ENCODE measurements at regions not wholly inside any gene's neighbourhood (a gene's known extent, or its start where the extent isn't known, plus 50 kb on each side); places are given as distances from the start of the nearest gene placed in this dataset.

DNA sequence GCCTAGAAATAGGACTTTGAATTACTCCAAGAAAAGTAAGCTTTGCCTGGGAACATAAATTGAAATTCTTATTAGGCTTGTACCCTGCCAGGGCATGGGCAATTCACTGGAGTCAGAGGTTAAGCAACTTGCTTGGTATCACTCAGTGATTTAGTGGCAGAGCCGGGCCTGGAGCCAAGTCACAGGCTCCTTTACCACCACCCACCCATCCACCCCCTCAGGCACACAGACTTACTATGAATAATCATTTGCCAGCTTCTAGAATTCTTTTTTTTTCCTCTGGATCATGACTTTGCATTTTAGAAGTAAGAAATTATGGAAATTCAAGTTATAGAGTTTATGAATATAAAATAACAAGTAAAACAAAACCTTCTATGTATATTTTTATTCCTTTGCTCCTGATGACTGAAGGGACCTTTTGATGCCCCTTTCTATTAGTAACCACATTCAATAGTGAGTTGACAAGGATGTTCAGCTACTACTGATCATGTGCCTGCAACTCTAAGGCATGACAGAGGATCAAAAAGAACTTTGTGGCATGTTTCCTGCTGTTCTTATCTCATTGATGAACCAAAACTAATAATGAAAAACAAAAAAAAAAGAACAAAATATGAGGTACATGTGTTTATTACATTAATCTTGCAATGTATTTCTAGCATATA, 614.7 kb downstream of the TLR4 start:
- peak; percentile 12 for DNase-seq

DNA sequence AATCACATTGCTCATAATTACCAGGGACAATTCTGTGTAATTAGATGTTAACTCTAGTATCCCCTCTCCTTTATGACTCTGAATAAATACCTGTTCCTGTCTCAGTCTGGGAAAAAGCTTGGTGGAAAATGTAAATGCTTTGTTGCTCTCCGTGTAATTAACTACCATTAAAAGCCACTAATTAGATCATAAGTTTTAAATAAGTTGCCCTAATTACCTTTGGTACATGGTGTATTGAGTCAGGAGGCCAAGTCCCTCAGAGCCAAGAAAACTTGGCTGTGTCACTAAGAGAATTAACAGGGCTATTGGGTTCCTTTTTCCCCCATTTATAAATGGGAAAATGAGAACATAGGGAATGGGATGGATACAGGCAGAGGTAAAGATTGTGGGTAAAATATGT, 617.6 kb downstream of the TLR4 start:
- DNase-seq: no peak

DNA sequence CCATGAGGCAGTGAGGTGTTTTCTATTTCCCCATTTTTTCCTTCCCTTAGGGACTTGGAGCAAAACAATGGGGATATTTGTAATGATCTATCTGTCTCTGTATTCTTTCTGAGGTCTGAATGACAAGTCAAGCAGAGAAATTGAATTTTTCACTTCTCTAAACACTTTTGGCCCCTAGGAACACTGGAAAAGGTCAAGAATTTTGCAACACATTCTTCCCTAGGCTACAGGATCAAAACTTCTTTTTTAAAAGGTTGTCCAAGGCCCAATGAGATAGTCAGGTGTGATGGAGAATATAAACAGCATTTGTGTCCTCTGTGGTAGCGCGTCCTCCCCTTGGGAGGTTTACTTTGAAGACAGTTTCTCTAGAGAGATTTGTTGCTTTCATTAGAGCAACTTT, 620.5 kb downstream of the TLR4 start:
- no peak for DNase-seq

DNA sequence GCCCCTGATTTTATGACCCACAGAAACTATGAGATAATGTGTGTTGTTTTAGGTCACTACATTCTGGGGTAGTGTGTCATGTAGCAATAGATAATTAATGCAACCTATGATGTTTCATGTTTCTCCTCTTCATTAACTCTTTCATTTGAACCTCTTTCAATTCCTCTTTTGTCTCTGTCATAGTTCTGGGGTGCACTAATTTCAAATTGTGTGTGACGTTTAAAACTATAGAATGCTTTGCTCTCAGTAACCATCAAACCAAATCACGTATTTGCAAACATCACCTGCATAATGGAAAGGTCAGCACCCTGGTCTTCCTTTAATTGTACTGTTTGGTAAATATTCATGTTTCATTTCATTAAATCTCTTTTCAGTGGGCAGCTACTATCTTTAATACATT, 621.6 kb downstream of the TLR4 start:
- no peak for DNase-seq

DNA sequence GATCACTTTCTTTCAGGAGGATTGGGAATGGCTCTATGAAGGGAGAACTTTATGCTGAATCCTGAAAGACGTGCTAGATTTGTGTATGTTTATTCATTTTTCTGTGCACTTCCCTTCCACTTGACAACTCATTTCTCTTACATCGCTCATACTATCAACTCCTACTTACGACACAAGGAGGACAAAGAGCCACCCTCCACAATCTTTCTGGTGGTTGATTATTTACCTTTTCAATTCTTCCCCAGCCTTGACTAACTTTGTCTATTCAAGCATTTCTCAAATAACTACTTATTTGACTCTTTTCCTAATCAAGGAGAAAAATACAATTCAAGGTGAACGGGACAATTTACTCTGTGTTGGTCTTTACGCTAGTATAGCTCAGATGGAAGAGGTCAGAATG, 622.1 kb downstream of the TLR4 start:
- DNase-seq: no peak

DNA sequence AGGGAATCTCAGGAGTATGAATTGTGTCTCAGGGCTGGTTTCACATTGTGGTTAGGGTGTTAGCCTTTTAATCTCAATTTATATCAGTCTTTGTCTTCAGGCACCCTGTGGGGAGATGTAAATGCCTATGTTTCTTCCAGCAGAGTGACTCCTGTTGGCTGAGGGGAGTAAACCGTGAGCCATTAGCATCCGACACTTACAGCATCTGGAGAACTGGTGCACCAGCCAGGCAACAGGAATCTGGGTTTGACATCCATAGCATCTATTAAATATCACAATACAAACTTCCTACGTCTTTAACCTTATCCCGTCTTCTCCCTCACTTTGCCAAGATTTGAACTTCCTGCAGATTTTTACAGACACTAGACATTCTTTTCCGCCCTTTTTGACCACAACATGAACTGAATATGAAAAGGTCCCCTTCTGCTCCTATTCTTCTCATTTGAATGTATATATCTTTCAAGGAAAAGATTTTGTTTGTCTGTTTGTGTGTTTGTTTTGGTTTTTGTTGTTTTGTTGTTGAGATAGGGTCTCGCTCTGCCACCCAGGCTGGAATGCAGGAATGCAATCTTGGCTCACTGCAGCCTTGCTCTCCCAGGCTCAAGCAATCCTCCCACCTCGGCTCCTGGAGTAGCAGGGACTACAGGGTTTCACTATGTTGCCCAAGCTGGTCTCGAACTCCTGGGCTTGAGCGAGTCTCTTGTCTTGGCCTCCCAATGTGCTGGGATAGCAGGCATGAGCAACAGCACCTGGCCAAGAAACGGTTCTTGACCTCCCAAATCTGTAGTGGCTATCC, 626.2 kb downstream of the TLR4 start:
- DNase-seq: no peak

DNA sequence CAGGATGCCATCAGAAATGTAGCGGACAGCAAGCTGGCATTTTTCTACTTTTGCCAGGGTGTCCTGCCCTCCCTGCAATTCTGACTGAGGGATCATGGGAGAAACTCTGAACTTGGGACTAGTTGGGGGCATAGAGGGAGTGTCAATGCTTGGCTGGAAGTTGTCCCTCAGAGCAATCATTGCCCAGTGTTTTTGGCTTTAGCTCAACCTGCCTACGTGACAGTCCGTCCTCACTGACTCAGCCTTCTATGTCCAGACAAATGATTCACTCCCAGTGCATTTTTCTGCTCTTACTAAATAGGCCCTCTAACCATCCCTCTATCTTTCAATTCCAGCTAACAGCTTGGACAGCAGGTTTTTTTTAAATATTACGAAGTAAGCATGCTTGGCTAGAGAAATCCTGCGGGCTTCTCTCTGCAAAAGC, 627.4 kb downstream of the TLR4 start:
- DNase-seq: no peak

DNA sequence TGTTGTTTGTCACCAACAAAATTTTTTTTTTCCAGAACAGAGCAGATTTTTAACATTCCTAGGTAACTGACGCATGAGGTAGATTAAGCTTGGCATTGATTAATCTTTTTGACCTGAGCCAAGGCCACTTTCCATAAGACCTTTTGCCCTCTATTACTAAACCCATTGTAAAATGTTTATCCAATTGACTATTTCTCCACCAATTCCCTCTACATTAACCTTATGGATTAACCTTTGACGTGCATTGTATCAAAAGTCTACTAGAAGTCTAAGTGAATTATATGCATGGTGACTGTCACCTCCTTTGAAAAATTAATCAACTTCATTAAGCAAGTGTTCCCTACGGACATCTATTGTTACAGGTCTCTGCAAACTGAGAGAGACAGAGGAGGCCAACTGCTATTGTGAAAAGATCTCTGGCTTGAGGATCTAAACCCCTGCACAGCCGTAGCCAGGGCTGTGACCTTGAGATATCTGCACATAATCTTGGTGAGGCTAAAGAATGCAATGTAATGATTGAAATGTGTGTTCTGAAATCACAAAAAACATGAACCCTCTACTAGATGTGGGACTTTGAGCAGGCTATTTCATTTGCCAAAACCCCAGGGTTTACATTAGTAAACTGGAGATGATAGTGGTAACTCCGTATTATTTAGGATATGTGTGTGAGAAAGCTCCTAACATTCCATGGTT, 632.2 kb downstream of the TLR4 start:
- no peak for DNase-seq

DNA sequence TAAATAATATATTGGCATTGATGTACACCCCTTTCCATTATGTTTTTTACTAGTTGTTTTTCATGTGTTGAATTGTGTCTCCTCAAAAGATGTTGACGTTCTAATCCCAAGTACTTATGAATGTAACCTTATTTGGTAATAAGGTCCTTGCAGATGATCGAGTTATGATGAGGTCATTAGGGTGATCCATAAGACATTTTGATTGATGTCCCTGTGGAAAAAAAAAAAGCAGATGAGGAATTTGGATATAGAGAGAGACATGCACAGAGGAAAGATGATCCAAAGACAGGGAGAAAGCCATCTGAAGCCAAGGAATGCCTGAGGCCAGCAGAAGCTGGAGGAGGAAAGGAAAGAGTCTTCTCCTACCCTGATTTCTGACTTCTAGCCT, 632.7 kb downstream of the TLR4 start:
- DNase-seq: no peak

DNA sequence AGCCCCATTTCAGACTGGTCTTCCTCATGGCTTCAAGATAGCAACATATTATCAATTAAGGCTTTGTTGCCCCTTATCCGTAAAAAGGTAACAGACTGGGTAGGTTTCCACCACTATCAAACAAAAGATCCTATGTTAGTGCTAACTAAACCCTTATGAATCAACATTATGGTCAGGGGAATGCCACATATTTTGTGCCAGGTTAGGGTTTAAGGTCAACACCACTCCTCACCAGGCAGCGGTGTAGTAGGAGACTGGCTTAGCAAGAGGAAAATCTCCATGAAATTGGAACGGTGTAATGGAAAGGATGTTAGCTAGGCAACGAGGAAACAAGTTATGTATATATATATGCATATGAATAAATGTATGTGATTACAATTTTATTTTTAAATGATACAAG, 655.8 kb downstream of the TLR4 start:
- no peak for DNase-seq

DNA sequence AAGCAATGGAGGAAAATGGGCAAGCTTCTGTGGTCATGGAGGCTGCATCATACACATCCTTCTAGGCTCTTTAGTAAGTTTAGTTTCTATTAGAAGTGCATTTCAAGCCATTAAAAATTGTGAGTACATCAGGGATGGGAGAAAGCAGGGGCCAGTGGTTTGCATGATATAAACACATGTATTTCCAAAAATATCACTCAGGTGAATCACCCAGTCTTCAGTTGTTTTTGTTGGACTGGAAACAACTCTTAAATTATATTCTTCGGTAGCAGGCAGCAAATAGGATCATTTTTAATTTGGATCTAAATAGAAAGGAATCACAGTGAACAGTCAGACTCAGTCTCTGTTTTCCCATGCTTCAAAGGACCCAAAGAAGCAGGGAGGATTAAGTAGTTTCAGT, 657.9 kb downstream of the TLR4 start:
- no peak for DNase-seq

DNA sequence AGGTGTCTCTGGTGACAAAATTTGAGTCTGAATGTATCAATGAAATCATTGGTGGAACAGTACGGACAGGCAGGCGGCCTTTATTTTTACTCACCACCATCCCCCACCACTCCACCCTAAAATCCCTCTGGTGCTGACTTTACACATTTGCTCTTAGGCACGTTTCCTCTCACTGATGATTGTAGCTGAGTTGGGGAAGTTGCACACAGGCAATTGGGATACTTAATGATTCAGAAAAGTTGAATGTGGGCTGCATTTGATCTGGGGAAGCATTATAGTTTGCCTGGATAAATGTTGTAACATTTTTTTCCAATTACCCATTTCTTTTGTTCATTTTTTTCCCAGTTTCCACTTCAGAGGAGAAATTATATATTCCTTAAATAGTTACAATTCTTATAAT, 658.4 kb downstream of the TLR4 start:
- no peak for DNase-seq

DNA sequence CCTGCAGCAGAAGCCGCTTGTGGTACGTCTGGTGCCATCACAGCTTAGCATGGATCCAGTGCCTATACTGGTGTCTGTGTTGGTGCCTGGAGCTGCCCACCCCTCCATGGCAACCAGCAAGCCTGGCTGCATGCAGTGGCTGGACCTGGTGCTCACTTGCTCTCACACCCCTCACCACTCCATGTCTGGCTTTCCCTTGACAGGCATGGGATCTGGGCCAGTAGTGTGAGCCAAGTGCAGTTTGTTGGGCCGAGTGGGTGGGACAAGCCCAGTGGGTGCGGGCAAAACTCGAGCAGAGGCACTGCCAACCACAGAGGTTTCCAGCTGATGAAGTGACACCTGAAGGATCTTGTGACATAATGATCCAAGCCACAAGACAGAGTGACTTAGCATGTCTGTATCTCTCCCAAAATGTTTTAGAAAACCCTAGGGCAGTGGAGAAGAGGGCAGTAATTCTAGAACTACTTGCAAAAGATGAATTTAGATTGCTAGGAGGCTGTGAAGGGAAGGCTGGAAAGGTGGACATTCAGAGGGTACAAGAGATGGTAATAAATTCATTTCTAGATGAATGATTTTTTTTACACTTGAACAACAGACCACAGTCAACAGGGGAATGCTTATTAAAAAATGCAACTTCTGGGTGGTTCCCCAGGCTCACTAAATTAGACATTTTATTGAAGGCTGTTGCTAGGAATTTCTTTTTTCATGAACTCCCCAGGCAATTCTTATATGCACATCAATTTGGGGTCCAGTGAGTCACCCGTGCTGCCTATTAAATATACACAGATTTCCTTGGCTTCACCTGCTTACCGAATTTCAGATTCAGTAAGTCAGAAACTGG, 660.3 kb downstream of the TLR4 start:
- DNase-seq: no peak

DNA sequence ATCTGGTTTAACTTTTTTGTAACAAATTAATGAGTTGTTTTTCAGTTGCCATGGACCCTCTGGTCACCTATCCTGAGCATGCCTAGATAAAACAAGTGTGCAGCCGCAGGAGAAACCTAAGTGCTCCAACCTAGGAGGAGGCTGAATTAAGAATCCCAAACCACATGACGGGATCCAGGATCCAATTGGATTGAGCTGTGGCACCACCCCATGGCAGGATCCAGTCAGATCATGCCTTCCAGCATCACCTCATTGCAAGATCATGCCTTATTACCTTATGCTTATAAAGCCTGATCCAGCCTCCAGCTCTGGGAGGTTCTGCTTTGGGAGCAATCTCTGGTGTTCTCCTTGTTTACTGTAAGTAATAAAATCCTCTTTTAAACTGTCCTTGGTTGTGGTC, 662.0 kb downstream of the TLR4 start:
- no peak for DNase-seq

DNA sequence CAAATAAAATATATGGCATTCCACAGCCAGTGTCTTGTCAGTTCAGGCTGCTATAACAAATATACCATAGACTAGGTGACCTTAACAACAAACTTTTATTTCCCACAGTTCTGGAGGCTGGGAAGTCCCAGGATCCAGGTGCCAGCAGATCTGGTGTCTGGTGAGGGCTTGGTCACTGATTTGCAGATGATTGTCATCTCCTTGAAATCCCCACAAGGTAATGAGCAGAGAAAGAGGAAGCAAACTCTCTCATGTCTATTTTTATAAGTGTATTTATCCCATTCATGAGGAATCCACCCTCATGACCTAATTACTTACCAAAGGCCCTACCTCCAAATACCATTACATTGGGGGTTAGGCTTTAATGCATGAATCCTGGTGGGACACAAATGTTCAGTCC, 663.2 kb downstream of the TLR4 start:
- DNase-seq: no peak

DNA sequence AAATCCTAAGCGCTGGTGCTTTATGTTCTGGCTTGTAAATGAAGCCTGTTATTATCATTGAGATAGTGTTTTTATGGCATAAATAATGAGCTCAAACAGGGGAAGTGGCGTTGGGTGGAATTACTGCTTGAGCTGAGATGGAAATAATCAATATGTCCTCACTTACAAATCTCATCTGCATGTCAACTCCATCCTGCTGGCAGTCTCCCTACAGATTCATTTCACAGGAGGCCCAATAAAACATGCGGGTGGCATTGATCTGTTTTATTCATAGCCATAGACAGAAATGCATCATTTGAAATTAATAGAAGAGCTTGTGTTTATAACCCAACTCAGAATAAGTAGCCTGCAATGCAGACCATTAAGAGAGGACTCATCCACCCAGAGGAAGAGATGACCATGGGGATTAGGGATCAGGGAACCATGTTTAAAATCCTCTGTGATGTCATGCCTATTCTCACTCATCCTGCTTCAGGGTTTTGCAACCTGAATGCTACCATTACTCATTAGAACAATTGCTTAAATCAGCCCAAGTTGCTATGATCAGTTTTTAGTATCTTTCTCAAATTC, 680.4 kb downstream of the TLR4 start:
- no peak for DNase-seq

DNA sequence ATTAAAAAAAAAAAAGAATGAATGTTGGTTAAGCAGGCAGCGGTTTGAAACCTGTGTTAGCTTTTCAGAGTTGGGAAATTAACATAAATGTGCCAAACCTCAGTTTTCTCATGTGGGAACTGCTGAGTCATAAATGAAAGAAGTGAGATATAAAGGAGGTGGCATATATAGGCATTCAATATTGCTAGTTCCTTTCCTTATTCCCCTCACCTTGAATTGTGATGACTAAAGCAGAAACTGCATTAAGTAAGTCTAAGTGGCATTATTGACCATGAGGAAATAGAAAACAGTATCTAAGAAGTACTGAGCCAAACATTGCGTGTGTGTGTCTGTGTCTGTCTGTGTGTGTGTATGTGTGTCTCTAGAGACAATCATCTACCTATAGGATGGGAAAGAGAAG, 691.2 kb downstream of the TLR4 start:
- no peak for DNase-seq

DNA sequence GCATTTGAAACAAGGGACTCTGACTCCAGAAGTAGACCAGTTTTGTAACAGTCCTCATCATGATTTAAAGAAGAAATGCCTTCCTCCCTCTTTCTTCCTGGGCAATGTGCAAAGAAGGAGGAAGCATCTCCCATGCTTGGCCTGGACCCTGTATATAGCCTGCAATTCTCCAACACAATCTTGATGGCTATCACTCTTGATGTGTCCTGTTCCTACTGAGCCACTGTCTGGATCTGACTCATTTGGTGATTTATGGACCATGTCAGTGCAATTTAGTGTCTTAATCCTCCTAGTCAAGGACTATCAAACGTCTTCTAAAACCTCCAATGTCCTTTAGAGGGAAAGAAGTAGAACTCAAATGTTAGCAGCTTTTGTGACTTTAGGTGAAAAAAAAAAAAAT, 697.3 kb downstream of the TLR4 start:
- DNase-seq: no peak

DNA sequence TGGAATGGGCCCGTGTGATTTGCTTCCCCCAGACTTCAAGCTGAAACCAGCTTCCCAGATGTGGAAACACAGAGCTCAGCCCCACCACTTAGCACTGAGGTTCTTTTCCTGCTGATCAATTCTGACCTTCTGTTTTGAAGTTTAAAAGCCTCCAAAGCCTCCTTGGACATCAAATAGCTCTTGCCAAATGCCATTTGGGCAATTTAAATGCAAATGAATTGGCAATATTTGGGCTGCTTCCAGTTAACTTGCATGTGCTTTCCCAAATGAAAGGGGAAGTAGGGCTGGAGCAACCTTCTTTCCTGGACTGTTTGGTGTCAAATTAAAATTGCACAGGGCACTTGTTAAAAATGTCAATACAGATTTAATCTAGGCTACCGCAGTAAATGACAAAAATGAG, 710.5 kb downstream of the TLR4 start:
- no peak for DNase-seq

DNA sequence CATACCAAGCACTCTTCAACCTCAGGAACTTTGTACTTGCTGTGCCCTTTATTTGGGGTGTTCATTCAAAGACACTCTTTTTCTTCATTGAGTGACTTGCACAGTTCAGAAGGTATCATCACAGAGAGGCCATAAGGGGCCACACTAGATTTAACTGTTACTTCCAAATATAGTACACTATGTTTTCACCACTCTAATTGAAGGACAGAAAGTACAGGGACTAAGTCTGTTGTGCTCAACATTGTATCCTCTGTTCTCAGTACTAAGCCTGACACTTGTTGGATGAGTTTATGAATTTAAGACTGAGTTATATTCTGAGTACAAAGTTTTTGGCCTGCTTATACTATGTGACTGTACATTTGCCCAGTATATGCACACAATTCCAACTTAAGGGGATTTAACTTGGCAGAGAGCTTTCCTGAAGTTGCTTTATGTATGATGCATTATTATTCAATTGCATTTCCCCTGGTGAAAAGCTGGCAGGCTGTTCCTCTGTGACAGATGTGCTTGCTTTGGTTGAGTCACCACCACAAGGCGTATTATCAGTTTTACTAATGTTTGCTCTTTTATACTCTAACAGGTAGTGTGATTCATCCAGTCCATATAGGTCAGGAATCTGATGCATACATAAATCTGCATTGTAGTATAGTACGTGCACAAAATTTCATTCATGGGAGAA, 714.8 kb downstream of the TLR4 start:
- no peak for DNase-seq

DNA sequence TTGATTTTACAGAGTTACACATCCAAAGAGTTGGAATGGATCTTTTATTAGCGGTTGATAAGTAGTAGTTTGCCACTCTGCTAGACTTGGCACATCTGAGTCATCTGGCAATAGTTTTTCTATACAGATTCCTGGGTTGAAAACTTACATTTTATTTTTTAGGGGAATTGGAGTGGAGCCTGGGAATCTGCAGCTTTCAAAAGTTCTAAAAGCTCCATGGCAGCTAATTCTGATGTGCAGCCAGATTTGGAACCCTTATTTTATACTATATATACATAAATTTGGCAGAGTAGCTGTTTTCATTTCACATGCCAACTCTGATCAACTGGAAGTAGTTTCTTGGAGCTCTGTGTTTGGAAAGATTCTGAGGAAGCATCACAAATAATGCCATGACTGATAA, 715.5 kb downstream of the TLR4 start:
- DNase-seq: no peak

DNA sequence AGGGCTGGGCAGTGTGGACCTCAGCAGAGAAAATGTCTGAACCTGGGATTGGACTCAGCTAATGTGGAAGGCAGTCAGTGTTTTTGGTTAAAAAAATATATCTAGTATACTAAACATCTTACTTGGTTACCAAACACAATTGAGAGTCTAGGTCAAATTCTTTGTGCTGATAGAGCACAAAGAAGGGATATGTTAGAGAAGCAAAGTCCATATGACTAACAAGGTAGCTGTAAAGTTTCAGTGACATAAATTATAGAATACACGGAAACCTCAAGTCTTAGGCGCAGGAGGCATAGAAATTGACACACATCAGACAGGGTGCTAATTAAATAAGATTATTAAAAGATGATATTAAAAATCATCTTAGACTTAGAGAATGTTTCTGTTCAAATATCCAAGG, 718.3 kb downstream of the TLR4 start:
- no peak for DNase-seq

Measured in inflammatory macrophage treated with lipopolysaccharide for 4 hours (primary cell).